ENCODE measurements at regions not wholly inside any gene's neighbourhood (a gene's known extent, or its start where the extent isn't known, plus 50 kb on each side); places are given as distances from the start of the nearest gene placed in this dataset.

DNA sequence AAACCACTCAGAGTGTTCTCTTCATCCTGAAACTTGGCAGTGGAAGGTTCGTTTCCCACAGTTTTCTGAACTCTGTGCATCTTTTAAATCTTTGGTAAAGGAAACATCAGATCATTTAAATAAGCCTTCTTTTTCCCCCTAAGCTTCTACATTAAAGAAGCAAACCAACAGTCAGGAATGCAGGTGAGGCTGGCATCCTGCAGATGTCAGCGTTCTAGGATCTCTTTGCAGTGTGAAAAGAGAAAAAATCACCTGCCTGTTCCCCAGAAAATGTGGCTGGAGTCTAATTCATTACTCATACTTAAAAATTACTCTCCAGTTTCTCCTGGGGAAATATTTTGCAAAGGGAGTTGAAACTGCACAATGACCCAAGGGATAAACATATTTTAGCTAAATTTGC lies 64.5 kb upstream of the ZCCHC2 start:
- 20% methylated on average over 1 of the region's 2 CpGs; no CpG with 5 or more reads in 1 of the 2 experiments for WGBS, 2 experiments (ENCODE audit: extremely low coverage in 2 of 2, insufficient read length in 1 of 2)

More for the DNA sequence above, 64.5 kb upstream of the ZCCHC2 start:
- Histone ChIP-seq H3K4me2 (ENCODE audit: low read depth, low read length) (no peak overlapping the region), H2BK5ac (ENCODE audit: low read depth, low read length, poor library complexity, severe bottlenecking) (no peak overlapping the region), H2AFZ (replicated peaks; ENCODE audit: low read length, poor library complexity) (no peak overlapping the region), H4K20me1 (ENCODE audit: insufficient read depth, low read length) (no peaks in the 10 kb centered on the region), H3K14ac (replicated peaks; ENCODE audit: low read depth, low read length) (no peak overlapping the region), H3K4ac (ENCODE audit: low read depth, low read length) (no peak overlapping the region), H3K56ac (ENCODE audit: extremely low read depth, insufficient read depth, low read length) (no peak overlapping the region), H3K79me1 (ENCODE audit: low read depth in 1 of 2, low read length in 2 of 2) (no peaks in the 10 kb centered on the region), H2AK5ac (ENCODE audit: low read depth, low read length) (no peak overlapping the region), H3K9me1 (ENCODE audit: insufficient read depth, low read length) (no peaks in the 10 kb centered on the region), H4K91ac (ENCODE audit: insufficient read depth, low read depth, low read length) (no peak overlapping the region), H3K4me1 (ENCODE audit: control insufficient read depth, insufficient read depth, low read length) (no peaks in the 10 kb centered on the region), H4K5ac (ENCODE audit: low read depth, low read length) (no peak overlapping the region), H2BK120ac (ENCODE audit: low read depth, low read length) (no peak overlapping the region), H4K8ac (ENCODE audit: low read depth in 2 of 2, low read length in 2 of 2) (no peak overlapping the region), H3K27me3 (ENCODE audit: control insufficient read depth, insufficient read depth, low read length) (peaks cover 10% of the 10 kb centered on the region), H3K9me3 (ENCODE audit: control insufficient read depth, insufficient read depth, low read length) (no peaks in the 10 kb centered on the region), H2AK9ac (replicated peaks; ENCODE audit: low read depth, low read length, poor library complexity) (no peak overlapping the region), H3K9ac (ENCODE audit: low read depth, low read length) (no peak overlapping the region), H3K4me3 (ENCODE audit: insufficient read depth, low read depth, low read length) (no peak overlapping the region), H3K27ac (ENCODE audit: insufficient read depth, low read length) (no peak overlapping the region), H3K18ac (ENCODE audit: low read depth, low read length) (no peak overlapping the region), H3K23ac (ENCODE audit: low read depth, low read length) (no peak overlapping the region), H2BK15ac (ENCODE audit: low read depth, low read length) (no peak overlapping the region), H3K36me3 (ENCODE audit: control insufficient read depth, insufficient read depth, low read length) (no peaks in the 10 kb centered on the region), H2BK20ac (ENCODE audit: low read depth, low read length) (no peak overlapping the region)
- no peak for ATAC-seq (ENCODE audit: low read depth)
- dilution Hi-C loops (cut with HindIII; ENCODE audit: low sequenced_read_pairs, unreplicated experiment), result no loop called here
- in situ Hi-C loops (cut with MboI; ENCODE audit: low sequenced_read_pairs), result no loop called here
- intact Hi-C loops (cut with micrococcal nuclease), result no loop called here
- no peak for TF ChIP-seq CTCF (conservative IDR thresholded peaks at IDR 0.05; ENCODE audit: low read depth, low read length)
- no peak for TF ChIP-seq RFX5 (IDR thresholded peaks at IDR 0.05; ENCODE audit: low read depth, low read length)
- no peak for TF ChIP-seq NFE2L2 (IDR thresholded peaks at IDR 0.05; ENCODE audit: low read depth, low read length)
- no peak for TF ChIP-seq SMC3 (IDR thresholded peaks at IDR 0.05; ENCODE audit: low read depth, low read length)
- TF ChIP-seq CEBPB (IDR thresholded peaks at IDR 0.05; ENCODE audit: low read depth, low read length), result no peak
- TF ChIP-seq RCOR1 (IDR thresholded peaks at IDR 0.05; ENCODE audit: insufficient replicate concordance, low read length), result no peak
- TF ChIP-seq FOS (IDR thresholded peaks at IDR 0.05; ENCODE audit: low read depth, low read length), result no peak
- TF ChIP-seq POLR2A (IDR thresholded peaks at IDR 0.05; ENCODE audit: low read depth, low read length), result no peak
- no TSS peak for BruUV-seq (replicated peaks)
- POLR2A ChIA-PET (ENCODE audit: unreplicated experiment), result no interaction called here
- DNase-seq, result no peak
- CTCF ChIA-PET, result no interaction called here

All from IMR-90 (cell line).